ENCODE measurements at regions not wholly inside any gene's neighbourhood (a gene's known extent, or its start where the extent isn't known, plus 50 kb on each side); places are given as distances from the start of the nearest gene placed in this dataset.

GRCh38 chr5:156135531-156135930 is 191.4 kb upstream of the SGCD start:
- no peak for DNase-seq

DNA sequence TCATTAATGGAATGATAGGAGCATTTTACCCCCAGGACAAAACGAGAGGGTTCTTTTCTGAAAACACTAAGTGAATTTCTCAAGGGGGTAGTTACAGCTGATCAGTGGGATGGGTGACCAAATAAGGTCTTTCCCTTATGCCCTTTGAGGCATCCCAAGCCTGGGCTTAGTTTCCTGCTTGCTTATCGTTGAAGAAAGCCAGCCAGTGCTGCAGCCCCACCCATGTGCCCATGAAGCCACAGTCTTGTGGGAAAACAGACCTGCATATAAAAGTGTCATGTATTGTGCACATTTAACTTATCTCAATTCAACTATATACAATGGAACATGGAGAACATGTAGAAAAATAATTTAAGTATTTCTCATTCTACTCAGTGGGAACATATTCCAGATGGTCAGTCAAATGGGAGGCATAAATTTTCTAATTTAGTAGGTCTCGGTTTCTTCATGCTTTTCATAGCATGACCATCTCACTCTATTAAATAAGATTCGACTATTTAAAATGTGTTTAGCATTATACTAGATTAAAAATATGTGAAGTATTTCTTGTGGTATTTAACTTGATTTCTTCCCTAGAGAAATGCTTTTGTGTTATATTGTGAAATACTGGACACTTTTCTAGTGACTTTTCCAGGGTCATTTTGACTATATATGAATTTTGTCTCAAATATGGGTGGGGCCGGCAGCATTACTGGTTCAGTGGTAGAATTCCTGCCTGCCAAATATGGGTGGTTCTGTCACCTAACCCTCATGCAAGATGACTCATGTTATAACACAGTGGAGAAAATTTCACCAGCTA is 189.7 kb upstream of the SGCD start:
- no peak for DNase-seq

GRCh38 chr5:156142867-156143266 is 184.1 kb upstream of the SGCD start:
- no peak for DNase-seq

GRCh38 chr5:156147261-156147943 is 179.6 kb upstream of the SGCD start:
- DNase-seq: no peak

- DNase-seq: no peak
Measured at GRCh38 chr5:156147944-156148285, 179.0 kb upstream of the SGCD start.

- DNase-seq: peak; percentile 33 to 51
Measured at GRCh38 chr5:156148301-156148700, 178.7 kb upstream of the SGCD start.

GRCh38 chr5:156149213-156149612 is 177.8 kb upstream of the SGCD start:
- DNase-seq: no peak

DNA sequence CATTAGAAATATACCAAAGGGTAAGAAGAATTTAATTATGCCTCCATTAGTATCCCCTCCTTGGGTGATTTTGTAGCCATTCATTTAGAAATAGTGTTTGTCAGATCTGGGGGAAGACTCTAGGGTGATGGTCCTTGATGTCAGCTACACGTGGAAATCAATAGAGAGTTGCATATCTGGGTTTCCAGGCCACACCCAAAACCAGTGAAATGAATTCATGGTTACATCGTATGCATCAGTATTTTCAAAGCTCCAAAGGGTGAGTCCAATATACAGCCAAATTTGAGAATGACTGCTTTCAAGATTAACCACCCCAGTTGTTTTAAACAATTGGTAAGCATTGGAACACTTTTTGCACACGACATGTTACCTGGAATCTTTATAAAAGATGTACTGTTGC is 173.4 kb upstream of the SGCD start:
- DNase-seq: no peak

- DNase-seq: no peak
Measured at GRCh38 chr5:156154757-156155156, 172.2 kb upstream of the SGCD start.

DNA sequence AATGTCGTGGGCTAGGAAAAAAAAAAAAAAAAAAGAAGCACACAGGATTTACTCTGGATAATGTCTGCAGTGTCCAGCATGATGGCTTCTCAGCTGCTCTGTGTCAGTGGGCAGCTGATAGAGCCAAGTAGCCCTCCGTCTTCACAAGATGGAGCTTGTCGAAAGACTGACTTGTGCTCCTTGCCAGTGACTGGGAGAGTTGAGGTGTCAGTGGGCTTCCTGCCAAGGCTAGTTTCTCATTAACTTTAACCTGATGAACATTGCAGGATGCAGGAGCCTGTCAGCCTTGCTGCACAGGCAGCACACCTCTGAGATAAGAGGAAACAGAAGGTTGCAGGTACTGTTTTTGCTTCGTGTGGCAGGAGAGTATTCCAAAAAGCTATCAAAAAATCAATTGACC is 171.4 kb upstream of the SGCD start:
- no peak for DNase-seq

DNA sequence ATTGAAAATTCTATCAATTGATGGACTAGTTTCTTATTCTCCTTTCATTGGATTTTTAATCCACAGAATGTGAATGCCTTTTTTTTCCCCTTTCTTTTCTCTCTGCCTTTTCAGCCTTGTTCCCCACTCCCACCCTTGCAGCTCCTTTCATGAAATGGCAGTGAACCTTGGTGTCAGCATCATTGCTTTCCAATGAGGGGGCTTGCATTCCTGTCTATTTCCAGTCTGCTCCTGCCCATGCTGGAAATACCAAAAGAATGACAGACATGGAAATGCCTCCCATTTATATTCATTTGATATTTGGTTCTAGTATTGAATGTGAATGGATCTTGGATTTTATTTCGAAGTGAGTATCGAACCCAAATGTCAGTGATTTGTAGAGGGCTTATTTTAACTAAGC is 162.7 kb upstream of the SGCD start:
- DNase-seq: no peak

- no peak for DNase-seq
Measured at GRCh38 chr5:156169495-156169894, 157.5 kb upstream of the SGCD start.

DNA sequence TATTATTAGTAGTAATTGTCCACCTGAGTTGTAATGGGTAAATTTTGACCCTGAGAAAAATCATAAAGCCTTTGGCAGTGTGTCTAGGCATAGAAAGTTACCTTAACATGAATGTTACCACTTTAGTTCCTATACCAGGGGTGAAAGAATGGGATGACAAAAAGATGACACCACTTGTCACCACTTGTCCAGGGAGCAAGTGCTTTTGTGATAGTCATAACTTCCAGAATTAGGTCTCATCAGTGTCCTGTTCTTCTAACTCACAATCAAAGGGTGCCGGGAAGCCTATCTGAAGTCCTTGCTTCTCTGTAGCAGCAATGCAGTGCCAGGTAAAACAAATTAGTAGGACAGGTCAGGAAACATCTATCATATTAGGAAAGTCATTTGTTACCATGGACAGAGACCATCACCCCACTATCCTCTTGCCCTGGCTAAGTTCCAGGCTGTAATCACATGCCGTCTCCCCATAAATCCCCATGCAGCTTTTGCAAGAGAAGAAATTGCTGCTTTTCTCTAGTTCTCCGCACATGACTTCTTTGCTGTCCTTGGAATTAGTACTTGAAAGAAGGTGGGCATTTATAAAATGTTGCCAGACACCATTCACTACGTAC is 156.5 kb upstream of the SGCD start:
- no peak for DNase-seq

DNA sequence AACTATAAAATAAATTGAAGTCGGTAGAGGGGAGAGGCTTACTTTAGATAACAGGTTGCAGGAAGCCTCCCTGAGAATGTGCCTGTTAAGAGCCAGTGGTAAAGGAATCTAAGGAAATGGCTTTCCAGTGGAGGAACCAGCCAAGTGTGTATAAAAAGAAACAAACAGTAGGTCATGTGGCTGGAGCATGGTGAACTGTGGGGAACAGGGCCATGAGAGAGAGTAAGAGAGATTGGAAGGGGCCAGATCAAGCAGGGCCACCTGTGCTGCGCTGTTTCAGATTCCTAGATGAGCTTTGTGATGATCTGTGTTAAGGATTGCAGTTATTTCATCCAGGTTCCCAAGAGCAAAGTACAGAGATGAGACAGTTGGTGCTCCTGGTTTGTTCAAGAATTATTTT is 152.7 kb upstream of the SGCD start:
- DNase-seq: no peak

DNA sequence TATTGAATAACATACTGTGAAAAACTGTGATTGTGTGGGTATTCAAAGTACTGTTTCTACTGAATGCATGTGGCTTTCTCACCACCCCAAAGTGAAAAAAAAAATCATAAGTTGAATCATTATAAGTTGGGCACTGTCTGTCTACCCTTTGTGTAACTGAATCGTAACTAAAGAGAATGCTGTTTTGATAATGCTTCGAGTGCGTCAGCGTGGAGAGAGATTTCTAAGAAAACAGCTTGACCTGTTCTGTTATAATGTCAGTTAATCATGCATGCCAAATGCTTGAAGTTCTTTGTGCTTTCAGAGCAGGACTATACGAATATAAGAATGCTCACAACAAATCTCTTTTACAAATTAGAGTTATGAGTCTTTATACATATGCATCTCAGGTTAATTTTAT is 148.8 kb upstream of the SGCD start:
- no peak for DNase-seq

DNA sequence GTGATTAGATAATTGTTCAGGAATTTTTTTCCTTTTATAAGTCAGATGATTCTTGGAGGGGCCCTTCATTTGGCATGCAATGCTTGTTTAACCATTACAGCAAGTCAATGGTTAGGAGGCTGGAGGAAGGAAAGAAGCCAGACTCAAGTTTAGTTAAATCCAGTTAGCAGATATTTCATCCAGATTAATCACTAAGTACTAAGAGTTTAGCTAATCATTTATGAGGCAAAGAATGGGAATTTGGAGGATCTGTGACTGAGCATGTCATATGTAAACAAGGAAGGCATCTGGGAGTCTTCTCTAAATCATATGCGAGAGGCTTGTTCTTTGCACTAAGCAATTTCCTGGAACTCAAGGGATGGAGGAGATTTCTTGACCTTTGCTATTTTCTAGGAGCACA is 145.3 kb upstream of the SGCD start:
- DNase-seq: no peak

DNA sequence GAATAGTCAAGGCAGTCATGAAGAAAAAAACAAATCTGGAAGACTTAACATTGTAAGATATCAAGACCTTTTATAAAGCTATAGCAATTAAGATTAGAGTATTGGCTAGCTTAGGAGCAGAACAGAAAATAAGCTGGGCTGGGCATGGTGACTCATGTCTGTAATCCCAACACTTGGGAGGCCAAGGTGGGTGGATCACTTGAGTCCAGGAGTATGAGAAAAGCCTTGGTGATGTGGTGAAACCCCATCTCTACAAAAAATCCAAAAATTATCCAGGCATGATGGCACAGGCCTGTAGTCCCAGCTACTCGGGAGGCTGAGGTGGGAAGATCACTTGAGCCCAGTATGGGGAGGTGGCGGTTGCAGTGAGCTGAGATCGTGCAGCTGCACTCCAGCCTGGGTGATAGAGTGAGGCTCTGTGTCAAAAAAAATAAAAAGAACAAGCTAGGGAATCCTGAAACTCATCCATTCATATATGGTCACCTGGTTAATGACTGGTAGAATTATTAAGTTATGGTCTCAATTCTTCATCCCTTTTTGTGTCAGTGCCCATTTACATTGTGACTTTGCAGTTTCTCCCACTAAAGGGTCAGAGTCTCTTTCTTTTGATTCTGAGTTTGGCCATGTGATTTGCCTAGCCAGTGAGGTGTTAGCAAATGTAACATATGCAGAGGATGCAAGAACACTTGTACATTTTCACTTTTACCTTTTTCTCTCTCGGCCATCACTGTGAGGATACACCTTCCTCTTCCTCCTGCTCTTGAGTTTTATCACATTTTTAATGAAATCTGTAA is 144.6 kb upstream of the SGCD start:
- DNase-seq: no peak

GRCh38 chr5:156186760-156187159 is 140.2 kb upstream of the SGCD start:
- DNase-seq: no peak

- DNase-seq: no peak
Measured at GRCh38 chr5:156188016-156188415, 138.9 kb upstream of the SGCD start.

DNA sequence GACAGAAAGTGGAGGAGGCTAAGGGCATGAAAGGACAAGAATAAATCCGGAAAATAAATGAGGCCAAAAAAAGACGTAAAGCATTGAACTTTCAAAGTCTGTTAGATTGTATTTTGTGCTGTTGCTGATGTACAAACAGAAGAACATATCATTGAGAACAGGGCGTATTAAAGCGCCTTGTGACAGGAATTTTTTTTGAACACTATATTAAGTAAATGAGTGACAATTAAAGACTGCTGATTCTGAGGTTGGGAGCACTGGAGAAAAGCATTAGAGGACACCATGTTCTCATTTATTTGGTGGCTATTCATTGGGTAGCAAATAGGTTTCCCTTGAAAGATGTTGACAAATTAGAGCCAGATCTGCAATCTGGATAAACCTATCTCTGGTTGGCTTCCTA is 137.3 kb upstream of the SGCD start:
- no peak for DNase-seq

DNA sequence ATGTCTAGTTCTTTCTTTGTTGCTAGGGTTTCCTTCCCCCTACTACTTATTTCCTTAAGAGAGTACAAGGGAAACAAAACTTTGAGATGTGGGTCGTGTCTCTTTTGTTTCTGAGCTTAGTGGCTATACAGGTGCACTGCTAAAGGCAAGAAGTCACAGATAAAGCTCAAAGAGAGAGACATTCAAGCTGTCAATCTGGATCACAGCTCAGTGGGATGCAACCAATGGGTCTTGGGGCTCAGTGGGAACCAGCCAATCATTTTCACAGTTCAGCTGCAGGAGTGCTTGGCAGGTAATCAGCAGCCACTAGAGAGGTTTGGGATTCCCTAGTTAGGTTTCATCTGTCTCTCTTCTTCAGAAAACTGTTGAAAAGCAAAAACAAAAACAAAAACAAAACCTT is 135.4 kb upstream of the SGCD start:
- no peak for DNase-seq

- peak; percentile 24 to 26 for DNase-seq
Measured at GRCh38 chr5:156197042-156197635, 129.8 kb upstream of the SGCD start.

All from right lung (tissue), 2 donors.